ENCODE measurements at regions not wholly inside any gene's neighbourhood (a gene's known extent, or its start where the extent isn't known, plus 50 kb on each side); places are given as distances from the start of the nearest gene placed in this dataset.

GRCh38 chr7:55639640-55640039 is 67.3 kb upstream of the VOPP1 start:
- no peak for DNase-seq (ENCODE audit: low read depth, low spot score)

- no peak for DNase-seq (ENCODE audit: low read depth, low spot score)
Measured at GRCh38 chr7:55629051-55629677, 56.9 kb upstream of the VOPP1 start.

- no peak for DNase-seq (ENCODE audit: low read depth, low spot score)
Measured at GRCh38 chr7:55624813-55625212, 52.5 kb upstream of the VOPP1 start.

- DNase-seq (ENCODE audit: low read depth, low spot score): no peak
Measured at GRCh38 chr7:55623617-55624016, 51.3 kb upstream of the VOPP1 start.

- DNase-seq (ENCODE audit: low read depth, low spot score): no peak
Measured at GRCh38 chr7:55622241-55622640, 49.9 kb upstream of the VOPP1 start.

Data from smooth muscle cell of the brain vasculature (primary cell).